ENCODE measurements at regions not wholly inside any gene's neighbourhood (a gene's known extent, or its start where the extent isn't known, plus 50 kb on each side); places are given as distances from the start of the nearest gene placed in this dataset.
"Not testable (repeated sequence)": the region's sequence is repeated elsewhere in the genome, so short reads cannot be mapped to it uniquely, and the experiment has no call there.

DNA sequence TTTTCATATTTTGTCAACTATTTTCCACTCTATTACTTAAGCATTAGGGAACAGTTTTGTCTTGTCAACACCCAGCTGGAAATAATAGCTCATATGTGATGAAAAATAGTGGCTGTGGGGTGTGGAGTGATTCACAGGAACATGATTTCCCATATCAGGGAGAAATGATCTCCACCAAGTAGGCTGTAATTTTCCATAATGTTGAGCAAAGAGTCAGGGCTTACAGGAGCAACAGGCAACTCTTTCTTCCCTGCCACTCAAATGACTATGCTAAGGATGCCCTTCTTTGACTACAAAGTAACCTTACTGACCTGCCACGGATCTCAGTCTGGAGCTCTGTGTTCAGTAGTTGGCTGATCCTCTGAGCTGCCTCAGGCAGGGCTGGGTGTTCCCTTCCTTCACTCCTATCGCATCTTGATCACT is 90.0 kb upstream of the GATB start:
- Histone ChIP-seq H2AFZ (ENCODE audit: insufficient read depth, low read depth, low read length, poor library complexity, severe bottlenecking) (no peak overlapping the region), H3K79me2 (ENCODE audit: insufficient read depth, low read length) (no peaks in the 10 kb centered on the region), H3K4me1 (ENCODE audit: control insufficient read depth in 1 of 2, insufficient read depth in 2 of 2, low read length in 2 of 2) (peaks cover 39 to 41% of the 10 kb centered on the region in 2 donors), H3K4me2 (replicated peaks; ENCODE audit: extremely low read depth, low read length, poor library complexity, severe bottlenecking) (no peak overlapping the region), H3K27ac (ENCODE audit: low read depth in 1 of 2, low read length in 2 of 2) (no peak overlapping the region), H3K9ac (ENCODE audit: insufficient read depth, low read length, poor library complexity, severe bottlenecking) (no peak overlapping the region), H3K36me3 (replicated peaks in 1 of 2; ENCODE audit: control insufficient read depth in 1 of 2, insufficient read depth in 2 of 2, low read length in 2 of 2) (no peaks in the 10 kb centered on the region), H3K9me3 (replicated peaks in 1 of 2; ENCODE audit: control insufficient read depth in 1 of 2, insufficient read depth in 1 of 2, low read length in 2 of 2) (no peaks in the 10 kb centered on the region), H3K4me3 (replicated peaks in 1 of 3; ENCODE audit: low read depth in 2 of 3, low read length in 3 of 3) (no peak overlapping the region), H3K27me3 (ENCODE audit: control insufficient read depth in 2 of 2, insufficient read depth in 2 of 2, low read length in 2 of 2) (peaks cover 0 to 11% of the 10 kb centered on the region in 2 donors), H4K20me1 (ENCODE audit: insufficient read depth, low read length) (no peaks in the 10 kb centered on the region)
- Mint-ChIP-seq H3K9me3 (peaks cover 2 to 8% (median 6%) of the 10 kb centered on the region in 7 donors), H3K4me1 (peaks cover 40% of the 10 kb centered on the region), H3K4me3 (no peak overlapping the region), H3K36me3 (no peaks in the 10 kb centered on the region), H3K27me3 (ENCODE audit: low read depth in 3 of 3) (peaks cover 3 to 13% (median 12%) of the 10 kb centered on the region in 3 donors), H3K27ac (peak overlapping the region in 1 of 7 donors; percentile 63)
- WGBS (ENCODE audit: insufficient coverage): 88% methylated on average over 1 of the region's 2 CpGs
- no peak for DNase-seq
- TF ChIP-seq, protein P1, sequence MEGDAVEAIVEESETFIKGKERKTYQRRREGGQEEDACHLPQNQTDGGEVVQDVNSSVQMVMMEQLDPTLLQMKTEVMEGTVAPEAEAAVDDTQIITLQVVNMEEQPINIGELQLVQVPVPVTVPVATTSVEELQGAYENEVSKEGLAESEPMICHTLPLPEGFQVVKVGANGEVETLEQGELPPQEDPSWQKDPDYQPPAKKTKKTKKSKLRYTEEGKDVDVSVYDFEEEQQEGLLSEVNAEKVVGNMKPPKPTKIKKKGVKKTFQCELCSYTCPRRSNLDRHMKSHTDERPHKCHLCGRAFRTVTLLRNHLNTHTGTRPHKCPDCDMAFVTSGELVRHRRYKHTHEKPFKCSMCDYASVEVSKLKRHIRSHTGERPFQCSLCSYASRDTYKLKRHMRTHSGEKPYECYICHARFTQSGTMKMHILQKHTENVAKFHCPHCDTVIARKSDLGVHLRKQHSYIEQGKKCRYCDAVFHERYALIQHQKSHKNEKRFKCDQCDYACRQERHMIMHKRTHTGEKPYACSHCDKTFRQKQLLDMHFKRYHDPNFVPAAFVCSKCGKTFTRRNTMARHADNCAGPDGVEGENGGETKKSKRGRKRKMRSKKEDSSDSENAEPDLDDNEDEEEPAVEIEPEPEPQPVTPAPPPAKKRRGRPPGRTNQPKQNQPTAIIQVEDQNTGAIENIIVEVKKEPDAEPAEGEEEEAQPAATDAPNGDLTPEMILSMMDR (IDR thresholded peaks at IDR 0.05): no peak
- intact Hi-C loops (cut with micrococcal nuclease): no loop called here

DNA sequence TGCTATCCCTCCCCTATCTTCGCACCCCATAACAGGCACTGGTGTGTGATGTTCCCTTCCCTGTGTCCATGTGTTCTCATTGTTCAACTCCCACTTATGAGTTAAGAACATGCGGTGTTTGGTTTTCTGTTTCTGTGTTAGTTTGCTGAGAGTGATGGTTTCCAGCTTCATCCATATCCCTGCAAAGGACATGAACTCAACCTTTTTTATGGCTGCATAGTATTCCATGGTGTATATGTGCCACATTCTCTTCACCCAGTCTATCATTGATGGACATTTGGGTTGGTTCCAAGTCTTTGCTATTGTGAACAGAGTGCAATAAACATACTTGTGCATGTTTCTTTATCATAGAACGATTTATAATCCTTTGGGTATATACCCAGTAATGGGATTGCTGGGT is 84.7 kb upstream of the GATB start:
- intact Hi-C loops (cut with micrococcal nuclease): not testable (repeated sequence)

More for the DNA sequence above, 84.7 kb upstream of the GATB start:
- Mint-ChIP-seq H3K27me3 (ENCODE audit: low read depth in 3 of 3) (peaks cover 13 to 24% (median 15%) of the 10 kb centered on the region in 3 donors), H3K27ac (peak overlapping the region in 1 of 7 donors; percentile 11), H3K9me3 (peaks cover 4 to 11% (median 6%) of the 10 kb centered on the region in 7 donors)
- peaks cover 0 to 11% of the 10 kb centered on the region in 2 donors for H3K27me3 ChIP-seq (ENCODE audit: control insufficient read depth in 2 of 2, insufficient read depth in 2 of 2, low read length in 2 of 2)
- not testable (repeated sequence) for H3K79me2 ChIP-seq (ENCODE audit: insufficient read depth, low read length); H3K9me3 ChIP-seq (replicated peaks in 1 of 2; ENCODE audit: control insufficient read depth in 1 of 2, insufficient read depth in 1 of 2, low read length in 2 of 2); DNase-seq; H3K4me3 ChIP-seq (replicated peaks in 1 of 3; ENCODE audit: low read depth in 2 of 3, low read length in 3 of 3); H3K4me1 ChIP-seq (ENCODE audit: control insufficient read depth in 1 of 2, insufficient read depth in 2 of 2, low read length in 2 of 2); H3K9ac ChIP-seq (ENCODE audit: insufficient read depth, low read length, poor library complexity, severe bottlenecking); H3K36me3 Mint-ChIP-seq; H4K20me1 ChIP-seq (ENCODE audit: insufficient read depth, low read length); H2AFZ ChIP-seq (ENCODE audit: insufficient read depth, low read depth, low read length, poor library complexity, severe bottlenecking); H3K27ac ChIP-seq (ENCODE audit: low read depth in 1 of 2, low read length in 2 of 2); H3K36me3 ChIP-seq (replicated peaks in 1 of 2; ENCODE audit: control insufficient read depth in 1 of 2, insufficient read depth in 2 of 2, low read length in 2 of 2); H3K4me2 ChIP-seq (replicated peaks; ENCODE audit: extremely low read depth, low read length, poor library complexity, severe bottlenecking); H3K4me3 Mint-ChIP-seq; H3K4me1 Mint-ChIP-seq
- no CpG with 5 or more reads among the region's 3 CpGs for WGBS (ENCODE audit: insufficient coverage)

Data from CD14-positive monocyte (primary cell).